ENCODE measurements at regions not wholly inside any gene's neighbourhood (a gene's known extent, or its start where the extent isn't known, plus 50 kb on each side); places are given as distances from the start of the nearest gene placed in this dataset.

DNA sequence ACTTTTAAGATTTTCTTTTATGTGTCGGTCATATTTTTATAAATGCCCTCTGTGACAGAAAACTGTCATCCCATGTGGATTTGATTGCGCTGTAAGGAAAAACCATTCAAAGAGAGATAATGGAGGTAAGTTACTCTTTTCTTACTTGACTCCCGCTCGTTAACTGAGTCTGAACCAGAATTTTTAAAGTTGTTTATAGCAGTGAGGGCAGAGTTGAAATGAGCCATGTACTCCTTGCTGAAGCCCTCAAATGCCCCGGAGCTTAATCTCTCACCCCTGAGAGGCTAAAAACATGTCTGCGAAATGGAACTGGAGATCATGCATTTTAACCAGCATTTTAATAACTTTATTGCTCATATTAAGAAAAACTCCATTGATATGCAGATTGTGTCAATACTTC lies 320.0 kb upstream of the SOX11 start:
- Histone ChIP-seq H4K20me1 (ENCODE audit: low read depth) (no peaks in the 10 kb centered on the region), H3K36me3 (no peaks in the 10 kb centered on the region), H3K9me3 (ENCODE audit: low read depth) (no peaks in the 10 kb centered on the region), H3K4me3 (peak overlapping the region; percentile 46), H3K4me2 (peak overlapping the region; percentile 81), H3K27me3 (no peaks in the 10 kb centered on the region), H3K9ac (no peak overlapping the region), H2AFZ (replicated peaks) (no peak overlapping the region), H3K79me2 (ENCODE audit: low read depth) (no peaks in the 10 kb centered on the region), H3F3A (ENCODE audit: low read depth) (peaks cover 34% of the 10 kb centered on the region), H3K27ac (no peak overlapping the region), H3K4me1 (peaks cover 55% of the 10 kb centered on the region)
- Mint-ChIP-seq H3K27me3 (ENCODE audit: insufficient read depth, low read depth) (peaks cover 3% of the 10 kb centered on the region), H3K4me1 (peaks cover 58% of the 10 kb centered on the region), H3K9me3 (no peaks in the 10 kb centered on the region), H3K36me3 (no peaks in the 10 kb centered on the region), H3K4me3 (peak overlapping the region; percentile 93), H3K27ac (peak overlapping the region; percentile 99)
- no peak for DNase-seq (ENCODE audit: low spot score)
- TF ChIP-seq EZH2phosphoT487 (IDR thresholded peaks at IDR 0.05) (no peak), EZH2 (IDR thresholded peaks at IDR 0.05) (no peak)
- TF ChIP-seq, protein P1, sequence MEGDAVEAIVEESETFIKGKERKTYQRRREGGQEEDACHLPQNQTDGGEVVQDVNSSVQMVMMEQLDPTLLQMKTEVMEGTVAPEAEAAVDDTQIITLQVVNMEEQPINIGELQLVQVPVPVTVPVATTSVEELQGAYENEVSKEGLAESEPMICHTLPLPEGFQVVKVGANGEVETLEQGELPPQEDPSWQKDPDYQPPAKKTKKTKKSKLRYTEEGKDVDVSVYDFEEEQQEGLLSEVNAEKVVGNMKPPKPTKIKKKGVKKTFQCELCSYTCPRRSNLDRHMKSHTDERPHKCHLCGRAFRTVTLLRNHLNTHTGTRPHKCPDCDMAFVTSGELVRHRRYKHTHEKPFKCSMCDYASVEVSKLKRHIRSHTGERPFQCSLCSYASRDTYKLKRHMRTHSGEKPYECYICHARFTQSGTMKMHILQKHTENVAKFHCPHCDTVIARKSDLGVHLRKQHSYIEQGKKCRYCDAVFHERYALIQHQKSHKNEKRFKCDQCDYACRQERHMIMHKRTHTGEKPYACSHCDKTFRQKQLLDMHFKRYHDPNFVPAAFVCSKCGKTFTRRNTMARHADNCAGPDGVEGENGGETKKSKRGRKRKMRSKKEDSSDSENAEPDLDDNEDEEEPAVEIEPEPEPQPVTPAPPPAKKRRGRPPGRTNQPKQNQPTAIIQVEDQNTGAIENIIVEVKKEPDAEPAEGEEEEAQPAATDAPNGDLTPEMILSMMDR (IDR thresholded peaks at IDR 0.05) = no peak

DNA sequence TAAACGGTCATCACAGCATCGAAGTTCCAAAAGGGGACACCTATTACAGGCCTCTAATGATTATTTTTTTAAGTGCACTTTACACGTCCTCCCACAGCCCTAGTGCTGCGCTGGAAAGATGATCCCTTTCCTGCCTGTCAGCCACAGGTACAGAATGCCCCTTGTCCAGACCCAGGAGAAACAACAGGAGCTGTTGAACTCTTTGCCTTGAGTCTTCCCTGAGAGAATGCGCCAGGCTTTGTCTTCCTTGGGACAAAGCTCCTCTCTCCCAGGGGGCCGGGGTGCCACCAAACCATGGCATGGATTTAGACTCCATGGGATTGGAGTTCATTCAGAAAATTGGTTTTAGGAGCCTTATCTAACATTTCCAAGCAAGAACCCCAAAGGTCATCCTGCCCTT lies 319.0 kb upstream of the SOX11 start:
- peak overlapping the region; percentile 81 for H3K4me2 ChIP-seq
- peaks cover 24% of the 10 kb centered on the region for H3F3A ChIP-seq (ENCODE audit: low read depth)
- H3K4me3 ChIP-seq = peak overlapping the region; percentile 46
- no peaks in the 10 kb centered on the region for H3K36me3 Mint-ChIP-seq
- H3K4me1 Mint-ChIP-seq = peaks cover 58% of the 10 kb centered on the region
- no peaks in the 10 kb centered on the region for H3K36me3 ChIP-seq
- TF ChIP-seq, protein P1 (IDR thresholded peaks at IDR 0.05) = no peak
- no peak for TF ChIP-seq EZH2phosphoT487 (IDR thresholded peaks at IDR 0.05)
- no peaks in the 10 kb centered on the region for H4K20me1 ChIP-seq (ENCODE audit: low read depth)
- peak overlapping the region; percentile 77 for H3K27ac ChIP-seq
- H3K27me3 Mint-ChIP-seq (ENCODE audit: insufficient read depth, low read depth) = peaks cover 3% of the 10 kb centered on the region
- H3K27me3 ChIP-seq = no peaks in the 10 kb centered on the region
- no peaks in the 10 kb centered on the region for H3K9me3 Mint-ChIP-seq
- DNase-seq (ENCODE audit: low spot score) = peak; percentile 94
- H3K27ac Mint-ChIP-seq = peak overlapping the region; percentile 99
- no peak overlapping the region for H3K9ac ChIP-seq
- peaks cover 45% of the 10 kb centered on the region for H3K4me1 ChIP-seq
- H3K79me2 ChIP-seq (ENCODE audit: low read depth) = no peaks in the 10 kb centered on the region
- no peak overlapping the region for H2AFZ ChIP-seq (replicated peaks)
- H3K9me3 ChIP-seq (ENCODE audit: low read depth) = no peaks in the 10 kb centered on the region
- H3K4me3 Mint-ChIP-seq = peak overlapping the region; percentile 93

DNA sequence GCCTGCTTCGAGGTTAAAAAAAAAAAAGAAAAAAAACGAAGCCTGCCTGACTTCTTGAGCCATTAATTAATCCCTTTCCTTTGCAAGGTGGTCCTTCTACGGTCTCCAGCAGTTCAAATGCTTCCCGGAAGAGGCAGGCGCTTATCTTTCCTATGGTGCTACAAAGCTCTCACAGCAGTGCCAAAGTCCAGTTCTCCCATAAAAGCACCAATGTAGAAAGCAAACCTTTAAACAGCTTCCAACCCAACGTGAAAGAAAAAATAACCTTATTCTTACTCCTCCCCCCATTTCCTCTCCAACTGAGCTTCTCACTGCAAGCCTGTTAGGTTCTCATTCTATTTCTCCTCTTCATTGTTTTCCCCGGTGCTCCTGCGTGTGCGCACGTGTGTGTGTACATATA lies 317.4 kb upstream of the SOX11 start:
- Mint-ChIP-seq H3K9me3 (peaks cover under 1% of the 10 kb centered on the region), H3K27ac (peak overlapping the region; percentile 27), H3K4me1 (peaks cover 46% of the 10 kb centered on the region), H3K27me3 (ENCODE audit: insufficient read depth, low read depth) (peaks cover 3% of the 10 kb centered on the region), H3K4me3 (peak overlapping the region; percentile 3), H3K36me3 (no peaks in the 10 kb centered on the region)
- TF ChIP-seq EZH2phosphoT487 (IDR thresholded peaks at IDR 0.05) (no peak), EZH2 (IDR thresholded peaks at IDR 0.05) (no peak)
- TF ChIP-seq, protein P1 (IDR thresholded peaks at IDR 0.05) = no peak
- Histone ChIP-seq H3K36me3 (no peaks in the 10 kb centered on the region), H3K9me3 (ENCODE audit: low read depth) (no peaks in the 10 kb centered on the region), H3K9ac (no peak overlapping the region), H3K4me1 (peaks cover 38% of the 10 kb centered on the region), H3F3A (ENCODE audit: low read depth) (peaks cover 22% of the 10 kb centered on the region), H3K4me3 (no peak overlapping the region), H2AFZ (replicated peaks) (peak overlapping the region; percentile 66), H3K27ac (no peak overlapping the region), H3K79me2 (ENCODE audit: low read depth) (no peaks in the 10 kb centered on the region), H3K27me3 (no peaks in the 10 kb centered on the region), H3K4me2 (peak overlapping the region; percentile 23), H4K20me1 (ENCODE audit: low read depth) (no peaks in the 10 kb centered on the region)
- peak; percentile 24 for DNase-seq (ENCODE audit: low spot score)

Measured in neural progenitor cell (in vitro differentiated cells).